K562 (cell line): ENCODE measurements at regions not wholly inside any gene's neighbourhood (a gene's known extent, or its start where the extent isn't known, plus 50 kb on each side); places are given as distances from the start of the nearest gene placed in this dataset.
A peak's percentile ranks its signal among the peaks of the same experiment; 100 is the strongest.

Experiments
- ATAC-seq: fragments of 200-7000 bp; cut with Tn5 transposase; 3 replicates; pipeline ENCODE4 v1.9.1; 2020; ENCODE audit warnings: moderate library complexity
- BruUV-seq: library from RNA; stranded (reverse); fragments of 400-500 nt; replicated peaks from 2 replicates; lab custom pipeline; 2021; lab: Mats Ljungman, UMichigan
- CTCF ChIA-PET: fragments of 300-600 bp; formaldehyde crosslinking; extraction: SDS; loops from one replicate; lab custom pipeline; 2021; ENCODE audit warnings: low intra/inter-chr PET ratio; lab: Yijun Ruan, JAX
- POLR2A ChIA-PET: fragments of 300-600, 350-650 bp; sonication (Branson Sonifier 250); formaldehyde crosslinking; extraction: SDS; loops from one replicate; lab custom pipeline; 2021; ENCODE audit warnings: antibody characterized with exemption, inconsistent platforms; lab: Yijun Ruan, JAX
- DNase-seq, 4 experiments: peaks; one replicate each; pipeline versions ENCODE4 v3.0.0 to v3.0.0-alpha.2; 2011 to 2018; ENCODE audit warnings: low spot score in 3 of 4, mixed read lengths in 3 of 4; ENCODE audit errors: extremely low read depth in 1 of 4
- FAIRE-seq: peaks from 2 replicates; lab custom pipeline; 2011; peaks lifted over from hg19 to GRCh38; lab: Jason Lieb, UNC
- H2AFZ ChIP-seq: 2 replicates; pipeline ENCODE4 v1.6.0; 2011; ENCODE audit warnings: low read depth, low read length, control low read depth, inconsistent platforms
- H3K27ac ChIP-seq: fragments of 200-600 bp; 3 replicates; pipeline ENCODE4 v1.8.0; 2011; ENCODE audit warnings: low read depth, mild to moderate bottlenecking, control low read depth, inconsistent platforms, low read length, moderate library complexity, mixed read lengths; ENCODE audit errors: extremely low read depth
- H3K27me3 ChIP-seq, 2 experiments: fragments of 300-600 bp in 1 of 2; 2 replicates in 1 of 2; 3 replicates in 1 of 2; pipeline versions ENCODE4 v1.6.0 to v1.8.0; 2011; ENCODE audit warnings: inconsistent platforms in 2 of 2, low read length in 2 of 2, mild to moderate bottlenecking in 1 of 2, mixed read lengths in 1 of 2, moderate library complexity in 1 of 2; ENCODE audit not compliant: control insufficient read depth in 2 of 2, insufficient read depth in 2 of 2
- H3K36me3 ChIP-seq: fragments of 300-600 bp; 3 replicates; pipeline ENCODE4 v1.8.0; 2011; ENCODE audit warnings: mild to moderate bottlenecking, low read length, inconsistent platforms; ENCODE audit not compliant: control insufficient read depth, insufficient read depth
- H3K4me1 ChIP-seq, 2 experiments: fragments of 200-600 bp in 1 of 2; replicated peaks in 1 of 2; 2 replicates in 1 of 2; 3 replicates in 1 of 2; pipeline versions ENCODE4 v1.5.1 to v1.8.0; 2011; ENCODE audit warnings: inconsistent platforms in 2 of 2, low read length in 2 of 2, mild to moderate bottlenecking in 1 of 2, mixed read lengths in 1 of 2, moderate library complexity in 1 of 2; ENCODE audit not compliant: control insufficient read depth in 2 of 2, insufficient read depth in 2 of 2
- H3K4me2 ChIP-seq: 2 replicates; pipeline ENCODE4 v1.6.1; 2011; ENCODE audit warnings: low read length, control low read depth, inconsistent platforms, mixed read lengths; ENCODE audit not compliant: insufficient read depth
- H3K4me3 ChIP-seq: fragments of 200-600 bp; sonication (generic), shearing (Covaris generic); 2 replicates; pipeline ENCODE4 v1.5.1; 2016; ENCODE audit warnings: control low read depth, inconsistent platforms
- H3K79me2 ChIP-seq: fragments of 200-600 bp; 3 replicates; pipeline ENCODE4 v1.8.0; 2011; ENCODE audit warnings: low read length, inconsistent platforms; ENCODE audit not compliant: control insufficient read depth, insufficient read depth
- H3K9ac ChIP-seq, 2 experiments: 2 replicates each; pipeline versions ENCODE4 v1.6.0 to v1.6.1; 2011; ENCODE audit warnings: low read depth in 2 of 2, low read length in 2 of 2, control low read depth in 1 of 2, inconsistent platforms in 1 of 2, mild to moderate bottlenecking in 1 of 2, mixed read lengths in 1 of 2; ENCODE audit not compliant: insufficient read depth in 1 of 2
- H3K9me1 ChIP-seq: one replicate; pipeline ENCODE4 v1.6.0; 2011; ENCODE audit warnings: inconsistent platforms, mild to moderate bottlenecking, low read length, moderate library complexity; ENCODE audit not compliant: control insufficient read depth, insufficient read depth
- H3K9me3 ChIP-seq: replicated peaks from 2 replicates; pipeline ENCODE4 v1.5.1; 2011; ENCODE audit warnings: low read depth, low read length, inconsistent platforms; ENCODE audit not compliant: control insufficient read depth, insufficient read depth
- H4K20me1 ChIP-seq: replicated peaks from 2 replicates; pipeline ENCODE4 v1.6.1; 2011; ENCODE audit warnings: low read length, inconsistent platforms, mixed read lengths; ENCODE audit not compliant: control insufficient read depth, insufficient read depth
- ASH1L ChIP-seq: fragments of 450-650 bp; IDR thresholded peaks from 2 replicates; pipeline ENCODE4 v1.6.1; 2018; ENCODE audit warnings: borderline replicate concordance, mild to moderate bottlenecking, low read depth; ENCODE audit not compliant: partially characterized antibody
- CEBPB ChIP-seq: fragments of 450-650 bp; IDR thresholded peaks from 2 replicates; pipeline ENCODE4 v1.6.1; 2016; ENCODE audit warnings: missing genetic modification characterization, missing compliant biosample characterization
- CEBPG ChIP-seq, 3 experiments: fragments of 200-800 bp in 1 of 3; sonication (Bioruptor generic) in 1 of 3; sonication (generic) in 1 of 3; formaldehyde crosslinking in 1 of 3; IDR thresholded peaks in 2 of 3; conservative IDR thresholded peaks in 1 of 3; 2 replicates each; pipeline versions ENCODE4 v1.6.1 to v1.8.0; 2016 to 2022; ENCODE audit warnings: missing compliant biosample characterization in 2 of 3, missing genetic modification characterization in 2 of 3, mild to moderate bottlenecking in 1 of 3, missing genetic modification reagents in 1 of 3
- FOXA3 ChIP-seq, 2 experiments: fragments of 450-650 bp in 1 of 2; sonication (generic) in 1 of 2; formaldehyde crosslinking; IDR thresholded peaks in 1 of 2; conservative IDR thresholded peaks in 1 of 2; 2 replicates each; pipeline versions ENCODE4 v1.4.0 to v1.8.0; 2020 to 2022; ENCODE audit warnings: mild to moderate bottlenecking in 2 of 2, missing genetic modification reagents in 1 of 2
- SP2 ChIP-seq: IDR thresholded peaks from 2 replicates; pipeline ENCODE4 v1.6.1; 2011; ENCODE audit warnings: mild to moderate bottlenecking, low read depth, low read length, moderate library complexity; ENCODE audit not compliant: poor library complexity, severe bottlenecking; ENCODE audit errors: extremely low read depth
- STAG1 ChIP-seq: sonication (generic); formaldehyde crosslinking; IDR thresholded peaks from 2 replicates; pipeline ENCODE4 v1.5.0; 2020; ENCODE audit warnings: missing genetic modification reagents, borderline replicate concordance
- THRAP3 ChIP-seq: fragments of 450-650 bp; IDR thresholded peaks from 2 replicates; pipeline ENCODE4 v1.6.1; 2016; ENCODE audit warnings: mild to moderate bottlenecking, inconsistent platforms, borderline replicate concordance
- ZNF668 ChIP-seq: fragments of 250-450 bp; sonication (Bioruptor Pico); IDR thresholded peaks from 2 replicates; pipeline ENCODE4 v1.8.0; 2022; ENCODE audit warnings: mild to moderate bottlenecking, inconsistent platforms
- WGBS: fragments of 100-300 bp; shearing (Covaris generic); methylation state at CpG from one replicate; pipeline ENCODE4 v1.1.6; 2016; ENCODE audit warnings: low coverage, mixed read lengths; ENCODE audit not compliant: insufficient coverage; ENCODE audit errors: missing lambda C conversion rate; 5-methylcytosine and 5-hydroxymethylcytosine counted together
- in situ Hi-C: fragments of 300-500 bp; cut with MboI; formaldehyde crosslinking; loops from 4 replicates; pipeline ENCODE4 v1.15.0; 2018; ENCODE audit warnings: inconsistent platforms, mixed read lengths
- intact Hi-C: fragments of 100-400 bp; cut with micrococcal nuclease; formaldehyde crosslinking; loops from 2 replicates; pipeline ENCODE4 v1.14.2; 2022
- TF ChIP-seq, protein P1 (sequence below), 2 experiments: fragments of 200-800 bp in 1 of 2; sonication (Bioruptor generic) in 1 of 2; sonication (generic) in 1 of 2; formaldehyde crosslinking in 1 of 2; IDR thresholded peaks in 1 of 2; conservative IDR thresholded peaks in 1 of 2; 2 replicates each; pipeline versions ENCODE4 v1.5.0 to v1.6.1; 2016 to 2020; ENCODE audit warnings: missing compliant biosample characterization in 1 of 2, missing genetic modification characterization in 1 of 2, missing genetic modification reagents in 1 of 2

DNA sequence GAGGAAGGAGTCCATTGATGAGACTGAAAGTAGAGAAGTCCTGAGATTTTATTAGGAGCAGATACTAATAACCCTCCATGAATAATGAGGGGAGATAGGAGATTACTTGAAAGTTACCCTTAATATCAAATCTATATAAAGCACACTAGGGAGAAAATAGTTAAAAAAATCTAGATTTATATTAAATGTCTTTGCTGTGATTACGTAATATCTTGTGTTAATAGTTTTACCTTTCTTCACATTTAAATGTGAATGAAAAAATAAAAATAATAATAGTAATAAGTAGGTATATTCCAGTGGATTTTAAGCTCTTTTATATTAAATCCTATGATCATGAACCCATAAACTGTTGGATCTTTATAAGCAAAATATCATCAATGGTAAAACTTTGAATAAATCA lies 267.3 kb upstream of the SYT10 start:
- Histone ChIP-seq H3K27ac (no peak overlapping the region), H2AFZ (no peak overlapping the region), H3K4me2 (no peak overlapping the region), H3K27me3 (no peaks in the 10 kb centered on the region), H3K9ac (no peak overlapping the region), H3K4me1 (no peaks in the 10 kb centered on the region), H3K9me1 (no peaks in the 10 kb centered on the region), H3K79me2 (no peaks in the 10 kb centered on the region), H3K36me3 (no peaks in the 10 kb centered on the region), H3K4me3 (no peak overlapping the region), H4K20me1 (no peaks in the 10 kb centered on the region), H3K9me3 (no peaks in the 10 kb centered on the region)
- no TSS peak for BruUV-seq
- ChIA-PET CTCF (no interaction called here), POLR2A (interaction anchor here (0.7 kb wide), 1 partner anchor 34 kb away, joined by 3 read pairs; no protein-coding TSS in a partner anchor)
- in situ Hi-C loops (no loop called here), intact Hi-C loops (no loop called here)
- DNase-seq (no peak), ATAC-seq (no peak), FAIRE-seq (no peak)
- WGBS: 59% methylated on average over 1 of the region's 1 CpG
- TF ChIP-seq CEBPB: peak; percentile 78
- no peak for TF ChIP-seq STAG1 (CRISPR knock-in tag)
- TF ChIP-seq FOXA3 (CRISPR knock-in tag; conservative IDR thresholded peaks at IDR 0.05 in 1 of 2, IDR thresholded peaks at IDR 0.05 in 1 of 2): no peak
- no peak for TF ChIP-seq ZNF668
- TF ChIP-seq, protein P1, sequence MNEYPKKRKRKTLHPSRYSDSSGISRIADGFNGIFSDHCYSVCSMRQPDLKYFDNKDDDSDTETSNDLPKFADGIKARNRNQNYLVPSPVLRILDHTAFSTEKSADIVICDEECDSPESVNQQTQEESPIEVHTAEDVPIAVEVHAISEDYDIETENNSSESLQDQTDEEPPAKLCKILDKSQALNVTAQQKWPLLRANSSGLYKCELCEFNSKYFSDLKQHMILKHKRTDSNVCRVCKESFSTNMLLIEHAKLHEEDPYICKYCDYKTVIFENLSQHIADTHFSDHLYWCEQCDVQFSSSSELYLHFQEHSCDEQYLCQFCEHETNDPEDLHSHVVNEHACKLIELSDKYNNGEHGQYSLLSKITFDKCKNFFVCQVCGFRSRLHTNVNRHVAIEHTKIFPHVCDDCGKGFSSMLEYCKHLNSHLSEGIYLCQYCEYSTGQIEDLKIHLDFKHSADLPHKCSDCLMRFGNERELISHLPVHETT (CRISPR knock-in tag; conservative IDR thresholded peaks at IDR 0.05 in 1 of 2, IDR thresholded peaks at IDR 0.05 in 1 of 2): no peak
- no peak for TF ChIP-seq THRAP3
- TF ChIP-seq CEBPG (CRISPR knock-in tag; IDR thresholded peaks at IDR 0.05): no peak
- TF ChIP-seq CEBPG (tag; conservative IDR thresholded peaks at IDR 0.05 in 1 of 2, IDR thresholded peaks at IDR 0.05 in 1 of 2): peak in 1 of 2 experiments; percentile 93; a peak in 3 of 4 replicates
- TF ChIP-seq SP2: no peak
- no peak for TF ChIP-seq ASH1L
